ENCODE measurements at regions not wholly inside any gene's neighbourhood (a gene's known extent, or its start where the extent isn't known, plus 50 kb on each side); places are given as distances from the start of the nearest gene placed in this dataset.

DNA sequence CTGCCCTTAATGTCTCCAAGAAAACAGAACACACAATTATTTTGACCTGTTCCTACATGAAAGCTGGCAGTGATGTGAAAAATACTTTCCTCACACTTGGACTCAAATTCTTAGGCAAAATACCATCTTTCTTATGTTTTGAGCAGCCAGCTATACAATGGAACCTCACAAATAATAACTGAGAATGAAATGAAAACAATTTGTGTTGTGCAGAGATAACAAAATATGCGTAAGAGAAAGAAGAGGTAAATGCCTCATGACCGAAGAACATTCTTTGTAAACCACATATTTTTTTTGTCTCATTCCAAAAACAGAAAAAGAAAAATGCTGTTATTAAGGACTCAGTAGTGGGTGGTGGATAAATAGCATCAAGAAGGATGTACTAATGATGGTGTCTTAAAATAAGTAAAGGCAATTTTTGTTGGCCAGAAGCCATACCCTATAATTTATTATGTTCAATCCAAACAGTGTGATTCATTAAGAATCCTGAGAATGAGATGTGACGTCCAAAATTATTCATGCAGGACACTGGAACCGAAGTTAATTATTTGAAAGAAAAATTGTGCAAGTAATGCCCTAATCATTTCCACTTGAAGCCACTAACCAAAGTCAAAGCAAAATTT lies 193.0 kb upstream of the NETO1 start:
- no peak overlapping the region for H3K4me3 Mint-ChIP-seq
- no peaks in the 10 kb centered on the region for H3K36me3 Mint-ChIP-seq
- DNase-seq (ENCODE audit: low spot score in 2 of 2, unreplicated experiment in 2 of 2), result no peak
- no peaks in the 10 kb centered on the region for H3K4me1 Mint-ChIP-seq
- H3K27me3 Mint-ChIP-seq (ENCODE audit: low read depth), result peaks cover 3% of the 10 kb centered on the region
- H3K9me3 Mint-ChIP-seq, result no peaks in the 10 kb centered on the region
- no peak overlapping the region for H3K27ac Mint-ChIP-seq
- TF ChIP-seq, protein P1, sequence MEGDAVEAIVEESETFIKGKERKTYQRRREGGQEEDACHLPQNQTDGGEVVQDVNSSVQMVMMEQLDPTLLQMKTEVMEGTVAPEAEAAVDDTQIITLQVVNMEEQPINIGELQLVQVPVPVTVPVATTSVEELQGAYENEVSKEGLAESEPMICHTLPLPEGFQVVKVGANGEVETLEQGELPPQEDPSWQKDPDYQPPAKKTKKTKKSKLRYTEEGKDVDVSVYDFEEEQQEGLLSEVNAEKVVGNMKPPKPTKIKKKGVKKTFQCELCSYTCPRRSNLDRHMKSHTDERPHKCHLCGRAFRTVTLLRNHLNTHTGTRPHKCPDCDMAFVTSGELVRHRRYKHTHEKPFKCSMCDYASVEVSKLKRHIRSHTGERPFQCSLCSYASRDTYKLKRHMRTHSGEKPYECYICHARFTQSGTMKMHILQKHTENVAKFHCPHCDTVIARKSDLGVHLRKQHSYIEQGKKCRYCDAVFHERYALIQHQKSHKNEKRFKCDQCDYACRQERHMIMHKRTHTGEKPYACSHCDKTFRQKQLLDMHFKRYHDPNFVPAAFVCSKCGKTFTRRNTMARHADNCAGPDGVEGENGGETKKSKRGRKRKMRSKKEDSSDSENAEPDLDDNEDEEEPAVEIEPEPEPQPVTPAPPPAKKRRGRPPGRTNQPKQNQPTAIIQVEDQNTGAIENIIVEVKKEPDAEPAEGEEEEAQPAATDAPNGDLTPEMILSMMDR (IDR thresholded peaks at IDR 0.05; ENCODE audit: unreplicated experiment), result no peak

DNA sequence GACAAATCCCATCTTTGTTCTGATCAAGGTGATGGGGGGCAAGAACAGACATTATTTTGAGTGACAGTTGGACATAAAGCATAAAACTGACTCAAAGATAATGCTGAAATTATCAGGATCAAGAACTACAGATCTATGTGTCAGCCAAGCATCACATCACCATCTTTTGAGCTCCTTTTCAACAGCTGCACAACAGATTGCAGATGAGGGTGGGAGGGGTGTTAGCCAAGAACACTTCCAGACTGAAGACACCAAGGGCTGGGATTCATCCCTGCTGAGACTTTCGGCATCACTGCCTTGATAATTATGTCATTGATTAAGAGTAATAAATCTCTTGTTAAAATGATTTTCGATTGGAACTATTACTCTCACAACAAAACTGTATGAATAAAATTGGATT lies 191.5 kb upstream of the NETO1 start:
- TF ChIP-seq, protein P1 (IDR thresholded peaks at IDR 0.05; ENCODE audit: unreplicated experiment), result no peak
- H3K27ac Mint-ChIP-seq, result no peak overlapping the region
- DNase-seq (ENCODE audit: low spot score in 2 of 2, unreplicated experiment in 2 of 2), result no peak
- no peaks in the 10 kb centered on the region for H3K27me3 Mint-ChIP-seq (ENCODE audit: low read depth)
- no peaks in the 10 kb centered on the region for H3K4me1 Mint-ChIP-seq
- H3K36me3 Mint-ChIP-seq, result no peaks in the 10 kb centered on the region
- no peak overlapping the region for H3K4me3 Mint-ChIP-seq
- no peaks in the 10 kb centered on the region for H3K9me3 Mint-ChIP-seq

DNA sequence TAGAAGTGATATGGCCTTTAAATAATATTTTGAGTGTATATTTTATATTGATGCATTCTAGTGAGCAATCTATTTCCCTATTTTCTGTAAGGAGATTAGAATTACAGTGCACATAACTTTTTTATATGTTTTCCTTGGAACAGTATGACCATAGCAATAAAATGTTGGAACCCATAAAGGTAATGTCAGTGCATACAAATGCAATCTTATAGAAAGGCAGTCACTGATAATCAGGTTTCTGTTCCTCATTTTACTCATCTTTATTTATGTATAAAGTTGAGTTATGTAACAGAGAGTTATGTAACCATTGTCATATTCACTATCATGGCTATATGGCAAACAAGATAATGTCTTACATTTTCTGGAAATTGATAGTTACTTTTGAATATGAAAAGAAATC lies 179.9 kb upstream of the NETO1 start:
- H3K36me3 Mint-ChIP-seq, result no peaks in the 10 kb centered on the region
- no peak overlapping the region for H3K4me3 Mint-ChIP-seq
- H3K27ac Mint-ChIP-seq, result no peak overlapping the region
- no peak for DNase-seq (ENCODE audit: low spot score in 2 of 2, unreplicated experiment in 2 of 2)
- no peaks in the 10 kb centered on the region for H3K27me3 Mint-ChIP-seq (ENCODE audit: low read depth)
- TF ChIP-seq, protein P1 (IDR thresholded peaks at IDR 0.05; ENCODE audit: unreplicated experiment), result no peak
- H3K9me3 Mint-ChIP-seq, result peaks cover 11% of the 10 kb centered on the region
- no peaks in the 10 kb centered on the region for H3K4me1 Mint-ChIP-seq

DNA sequence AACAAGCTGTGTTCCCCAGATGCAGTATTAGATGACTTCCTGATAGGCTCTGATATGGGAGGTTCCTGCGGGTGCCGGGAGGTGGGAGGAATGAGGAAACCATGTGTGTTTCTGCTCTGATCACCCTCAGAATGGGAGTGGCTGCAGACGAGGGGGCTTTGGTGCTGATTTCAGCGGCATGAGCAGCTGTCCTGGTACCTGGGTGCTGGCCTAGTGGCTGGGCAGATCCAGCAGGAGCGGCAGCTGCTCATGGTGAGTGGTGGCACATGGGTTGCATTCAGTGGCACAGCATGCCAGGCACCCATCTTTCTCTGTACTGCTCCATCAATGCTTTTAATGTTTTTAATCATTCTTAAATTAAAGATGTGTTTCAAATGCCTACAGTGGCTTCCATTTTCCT lies 177.2 kb upstream of the NETO1 start:
- Mint-ChIP-seq H3K27ac (no peak overlapping the region), H3K4me1 (no peaks in the 10 kb centered on the region), H3K27me3 (ENCODE audit: low read depth) (peaks cover 5% of the 10 kb centered on the region), H3K4me3 (no peak overlapping the region), H3K9me3 (peaks cover 4% of the 10 kb centered on the region), H3K36me3 (no peaks in the 10 kb centered on the region)
- DNase-seq (ENCODE audit: low spot score in 2 of 2, unreplicated experiment in 2 of 2), result no peak
- TF ChIP-seq, protein P1 (IDR thresholded peaks at IDR 0.05; ENCODE audit: unreplicated experiment), result no peak

DNA sequence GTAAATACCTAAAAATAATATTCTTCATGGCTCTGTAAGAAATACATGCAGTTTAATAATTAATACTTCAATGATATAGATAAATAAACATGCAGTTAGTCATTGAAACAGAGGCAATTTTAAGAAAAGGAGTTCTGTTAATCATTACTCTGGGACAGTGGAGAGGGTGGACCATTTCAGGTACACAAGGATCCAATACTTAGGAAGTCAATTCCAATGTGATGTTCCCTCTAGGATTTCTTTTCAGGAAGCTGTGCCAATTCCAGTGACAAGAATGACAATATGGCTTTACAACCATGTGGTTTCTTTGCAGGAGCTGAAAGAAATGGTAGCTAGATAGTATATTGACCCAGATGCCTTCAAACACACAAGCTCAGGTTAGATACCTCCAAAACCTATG lies 175.8 kb upstream of the NETO1 start:
- H3K36me3 Mint-ChIP-seq, result no peaks in the 10 kb centered on the region
- peaks cover 8% of the 10 kb centered on the region for H3K27me3 Mint-ChIP-seq (ENCODE audit: low read depth)
- no peak for DNase-seq (ENCODE audit: low spot score in 2 of 2, unreplicated experiment in 2 of 2)
- H3K4me3 Mint-ChIP-seq, result no peak overlapping the region
- TF ChIP-seq, protein P1 (IDR thresholded peaks at IDR 0.05; ENCODE audit: unreplicated experiment), result no peak
- no peaks in the 10 kb centered on the region for H3K4me1 Mint-ChIP-seq
- H3K9me3 Mint-ChIP-seq, result no peaks in the 10 kb centered on the region
- no peak overlapping the region for H3K27ac Mint-ChIP-seq

DNA sequence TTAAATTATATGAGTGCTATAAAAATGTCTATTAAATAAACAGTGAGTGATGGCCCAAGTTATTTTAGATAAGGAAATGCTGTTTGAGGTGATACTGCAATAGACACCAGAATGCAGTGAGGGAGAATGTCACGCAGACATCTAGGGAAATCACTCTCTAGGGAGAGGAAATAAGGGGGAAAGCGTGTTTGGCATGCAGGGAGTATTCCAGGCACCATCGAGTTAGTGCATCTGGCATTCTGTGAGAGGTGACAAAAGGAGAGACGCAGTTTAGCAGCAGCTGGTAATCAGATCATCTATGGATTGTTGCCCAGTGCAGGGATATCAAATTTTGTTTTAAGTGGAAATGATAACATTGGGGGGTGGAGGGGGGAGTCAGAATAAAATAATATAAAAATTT lies 175.4 kb upstream of the NETO1 start:
- Mint-ChIP-seq H3K27ac (no peak overlapping the region), H3K36me3 (no peaks in the 10 kb centered on the region), H3K27me3 (ENCODE audit: low read depth) (peaks cover 8% of the 10 kb centered on the region), H3K9me3 (no peaks in the 10 kb centered on the region), H3K4me3 (no peak overlapping the region), H3K4me1 (no peaks in the 10 kb centered on the region)
- TF ChIP-seq, protein P1 (IDR thresholded peaks at IDR 0.05; ENCODE audit: unreplicated experiment), result no peak
- DNase-seq (ENCODE audit: low spot score in 2 of 2, unreplicated experiment in 2 of 2), result no peak
